Neural cell (in vitro differentiated cells): ENCODE measurements at regions not wholly inside any gene's neighbourhood (a gene's known extent, or its start where the extent isn't known, plus 50 kb on each side); places are given as distances from the start of the nearest gene placed in this dataset.

Experiments used
- CTCF ChIP-seq: fragments of 450-650 bp; IDR thresholded peaks from 2 replicates; pipeline ENCODE4 v1.5.1; 2014; ENCODE audit warnings: antibody characterized with exemption, mild to moderate bottlenecking, moderate library complexity; ENCODE audit not compliant: poor library complexity, severe bottlenecking
- EP300 ChIP-seq: fragments of 450-650 bp; conservative IDR thresholded peaks from 2 replicates; pipeline ENCODE4 v1.6.1; 2014; ENCODE audit warnings: antibody characterized with exemption, mild to moderate bottlenecking, moderate library complexity; ENCODE audit not compliant: poor library complexity, severe bottlenecking
- EZH2 ChIP-seq: fragments of 200-600, 300-800 bp; shearing (Covaris generic), sonication (generic); IDR thresholded peaks from 2 replicates; pipeline ENCODE4 v1.6.1; 2014; ENCODE audit warnings: antibody characterized with exemption, low read length, borderline replicate concordance, mild to moderate bottlenecking; ENCODE audit not compliant: insufficient read depth, poor library complexity, severe bottlenecking
- POLR2AphosphoS5 ChIP-seq: IDR thresholded peaks from 2 replicates; pipeline ENCODE4 v1.6.1; 2012
- RAD21 ChIP-seq: fragments of 450-650 bp; conservative IDR thresholded peaks from 2 replicates; pipeline ENCODE4 v1.6.1; 2014; ENCODE audit warnings: antibody characterized with exemption, mild to moderate bottlenecking, moderate library complexity

GRCh38 chr9:79152306-79152705 is 419.5 kb upstream of the TLE4 start:
- no peak for TF ChIP-seq POLR2AphosphoS5
- TF ChIP-seq EZH2 = no peak
- no peak for TF ChIP-seq CTCF
- no peak for TF ChIP-seq EP300
- TF ChIP-seq RAD21 = no peak
